PC-9 (cell line): ENCODE measurements at regions not wholly inside any gene's neighbourhood (a gene's known extent, or its start where the extent isn't known, plus 50 kb on each side); places are given as distances from the start of the nearest gene placed in this dataset.

Experiments used
- BruUV-seq: library from RNA; stranded (reverse); fragments of 400-500 nt; replicated peaks from 2 replicates; lab custom pipeline; 2021; lab: Mats Ljungman, UMichigan
- CTCF ChIA-PET: fragments of 300-600 bp; sonication (Branson Sonifier 250); formaldehyde crosslinking; loops from one replicate; lab custom pipeline; 2022; ENCODE audit warnings: antibody characterized with exemption; lab: Charles Lee
- POLR2A ChIA-PET: fragments of 300-600 bp; sonication (Branson Sonifier 250); formaldehyde crosslinking; loops from one replicate; lab custom pipeline; 2022; ENCODE audit warnings: antibody characterized with exemption; ENCODE audit not compliant: unreplicated experiment; lab: Charles Lee
- DNase-seq, 2 experiments: peaks; one replicate each; pipeline versions ENCODE4 v3.0.0 to v3.0.0-alpha.2; 2015 to 2022; ENCODE audit warnings: mixed read lengths in 1 of 2
- H2AFZ ChIP-seq: fragments of 200-600 bp; sonication (generic); 2 replicates; pipeline ENCODE4 v1.8.1; 2017; ENCODE audit warnings: antibody characterized with exemption
- H3F3A ChIP-seq: fragments of 200-600 bp; sonication (generic); 2 replicates; pipeline ENCODE4 v1.8.1; 2017; ENCODE audit warnings: antibody characterized with exemption, mild to moderate bottlenecking, low read depth; ENCODE audit not compliant: insufficient read depth
- H3K27ac ChIP-seq: fragments of 200-600 bp; sonication (generic); 2 replicates; pipeline ENCODE4 v1.6.1; 2016; ENCODE audit warnings: mixed run types
- H3K27me3 ChIP-seq: fragments of 200-600 bp; sonication (generic); 2 replicates; pipeline ENCODE4 v1.6.1; 2016; ENCODE audit warnings: low read depth, mixed run types; ENCODE audit not compliant: insufficient read depth
- H3K36me3 ChIP-seq: fragments of 200-600 bp; sonication (generic); 2 replicates; pipeline ENCODE4 v1.6.1; 2016; ENCODE audit warnings: low read depth, mixed run types
- H3K4me1 ChIP-seq: fragments of 200-600 bp; sonication (generic); replicated peaks from 2 replicates; pipeline ENCODE4 v1.6.1; 2016; ENCODE audit warnings: mixed run types; ENCODE audit not compliant: insufficient read depth
- H3K4me2 ChIP-seq: fragments of 200-600 bp; sonication (generic); 2 replicates; pipeline ENCODE4 v1.6.1; 2017; ENCODE audit warnings: mixed run types
- H3K4me3 ChIP-seq: fragments of 200-600 bp; sonication (generic); 2 replicates; pipeline ENCODE4 v1.6.1; 2016; ENCODE audit warnings: mixed run types
- H3K79me2 ChIP-seq: fragments of 200-600 bp; sonication (generic); 2 replicates; pipeline ENCODE4 v1.6.1; 2017; ENCODE audit warnings: low read depth, mixed run types
- H3K9me2 ChIP-seq: fragments of 200-600 bp; sonication (generic); 2 replicates; pipeline ENCODE4 v1.8.1; 2017; ENCODE audit warnings: mild to moderate bottlenecking; ENCODE audit not compliant: insufficient read depth
- H3K9me3 ChIP-seq: fragments of 200-600 bp; sonication (generic); 2 replicates; pipeline ENCODE4 v1.8.1; 2016; ENCODE audit warnings: low read depth; ENCODE audit not compliant: insufficient read depth
- H4K20me1 ChIP-seq: fragments of 200-600 bp; sonication (generic); 2 replicates; pipeline ENCODE4 v1.8.1; 2017; ENCODE audit not compliant: insufficient read depth
- CTCF ChIP-seq: fragments of 200-600 bp; sonication (generic); conservative IDR thresholded peaks from 2 replicates; pipeline ENCODE4 v1.6.1; 2017; ENCODE audit warnings: mixed run types, antibody characterized with exemption, mild to moderate bottlenecking, moderate library complexity
- EZH2 ChIP-seq: fragments of 200-600 bp; sonication (generic); IDR thresholded peaks from 2 replicates; pipeline ENCODE4 v1.8.0; 2017; ENCODE audit warnings: antibody characterized with exemption, low read depth
- intact Hi-C: fragments of 100-400 bp; cut with micrococcal nuclease; formaldehyde crosslinking; loops from one replicate; pipeline ENCODE4 v1.10.0; 2022; ENCODE audit not compliant: unreplicated experiment

GRCh38 chr13:72585254-72585653, 142.2 kb downstream of the MZT1 start:
- POLR2A ChIA-PET, result no interaction called here

GRCh38 chr13:72571191-72571590, 156.2 kb downstream of the MZT1 start:
- no peak for DNase-seq
- no peaks in the 10 kb centered on the region for H3K36me3 ChIP-seq
- no peak overlapping the region for H3K27ac ChIP-seq
- TF ChIP-seq EZH2 (no peak), CTCF (no peak)
- H3K4me1 ChIP-seq, result no peaks in the 10 kb centered on the region
- ChIA-PET POLR2A (no interaction called here), CTCF (interaction anchor here (0.6 kb wide), 1 partner anchor 1376 kb away, joined by 5 read pairs; no protein-coding TSS in a partner anchor)
- no peaks in the 10 kb centered on the region for H4K20me1 ChIP-seq
- H2AFZ ChIP-seq, result no peak overlapping the region
- H3F3A ChIP-seq, result no peaks in the 10 kb centered on the region
- H3K4me3 ChIP-seq, result no peak overlapping the region
- H3K79me2 ChIP-seq, result no peaks in the 10 kb centered on the region
- H3K9me3 ChIP-seq, result no peaks in the 10 kb centered on the region
- H3K27me3 ChIP-seq, result no peaks in the 10 kb centered on the region
- BruUV-seq, result no TSS peak
- intact Hi-C loops, result no loop called here
- no peaks in the 10 kb centered on the region for H3K9me2 ChIP-seq
- no peak overlapping the region for H3K4me2 ChIP-seq

More at GRCh38 chr13:72585254-72585653, 142.2 kb downstream of the MZT1 start:
- H3K4me3 ChIP-seq, result no peak overlapping the region
- no peak for DNase-seq
- H3K36me3 ChIP-seq, result no peaks in the 10 kb centered on the region
- no peaks in the 10 kb centered on the region for H3K9me3 ChIP-seq
- H3K9me2 ChIP-seq, result no peaks in the 10 kb centered on the region
- no peaks in the 10 kb centered on the region for H3K79me2 ChIP-seq
- H3K4me1 ChIP-seq, result no peaks in the 10 kb centered on the region
- no peaks in the 10 kb centered on the region for H4K20me1 ChIP-seq
- H3F3A ChIP-seq, result no peaks in the 10 kb centered on the region
- no peaks in the 10 kb centered on the region for H3K27me3 ChIP-seq
- intact Hi-C loops, result no loop called here
- no peak overlapping the region for H3K4me2 ChIP-seq
- no peak overlapping the region for H3K27ac ChIP-seq
- no TSS peak for BruUV-seq
- CTCF ChIA-PET, result no interaction called here
- TF ChIP-seq EZH2 (no peak), CTCF (no peak)
- H2AFZ ChIP-seq, result no peak overlapping the region

- Histone ChIP-seq H3K27me3 (no peaks in the 10 kb centered on the region), H3K27ac (no peak overlapping the region), H3K9me2 (no peaks in the 10 kb centered on the region), H3K4me2 (no peak overlapping the region), H3K4me3 (no peak overlapping the region), H4K20me1 (no peaks in the 10 kb centered on the region), H3F3A (no peaks in the 10 kb centered on the region), H3K9me3 (no peaks in the 10 kb centered on the region), H3K79me2 (no peaks in the 10 kb centered on the region), H3K4me1 (no peaks in the 10 kb centered on the region), H3K36me3 (no peaks in the 10 kb centered on the region), H2AFZ (no peak overlapping the region)
- no TSS peak for BruUV-seq
- intact Hi-C loops, result no loop called here
- DNase-seq, result no peak
- ChIA-PET CTCF (no interaction called here), POLR2A (no interaction called here)
- no peak for TF ChIP-seq CTCF
- TF ChIP-seq EZH2, result no peak
Measured at GRCh38 chr13:72570019-72570418, 157.4 kb downstream of the MZT1 start.
